ENCODE measurements at regions not wholly inside any gene's neighbourhood (a gene's known extent, or its start where the extent isn't known, plus 50 kb on each side); places are given as distances from the start of the nearest gene placed in this dataset.

DNA sequence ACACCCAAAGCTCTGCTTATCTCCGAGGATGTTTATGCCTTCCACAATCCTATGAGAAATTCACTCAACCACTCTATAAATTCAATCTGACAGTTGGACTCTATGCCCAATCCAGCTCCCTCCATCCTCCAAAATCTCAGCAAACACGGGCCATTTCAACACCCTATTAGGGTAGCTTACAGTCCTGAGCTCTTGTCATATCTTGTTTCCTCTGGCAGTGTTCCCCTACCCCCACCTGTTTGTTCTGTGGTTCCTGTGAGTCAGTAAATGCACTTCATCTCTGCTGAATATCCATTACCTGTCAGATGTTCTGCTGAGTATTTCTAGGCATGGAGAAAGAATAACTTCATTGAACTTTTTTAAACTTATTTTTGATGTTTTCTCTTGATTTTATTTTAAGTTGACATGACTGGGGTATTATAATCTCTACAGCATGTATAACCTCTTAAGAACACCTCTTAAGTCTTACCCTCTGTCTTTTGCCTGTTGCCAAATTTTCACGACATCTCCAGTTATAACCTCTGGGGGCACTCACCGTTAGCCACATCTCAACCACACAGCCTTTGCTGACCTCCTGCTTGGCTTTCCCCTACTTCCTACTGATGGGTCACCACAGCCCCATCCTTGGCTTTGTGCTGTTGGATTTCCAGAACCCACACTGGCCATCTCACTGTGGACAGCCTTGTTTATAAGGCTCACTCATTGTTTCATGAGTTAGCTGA lies 317.0 kb upstream of the TMPO start:
- H3K27me3 ChIP-seq (ENCODE audit: insufficient read depth, poor library complexity, severe bottlenecking): no peaks in the 10 kb centered on the region
- H3K27ac ChIP-seq (replicated peaks): no peak overlapping the region
- no peak overlapping the region for H3K4me3 ChIP-seq (replicated peaks; ENCODE audit: insufficient read depth, low read length)
- TF ChIP-seq GABPA (IDR thresholded peaks at IDR 0.05; ENCODE audit: low read depth): no peak
- TF ChIP-seq REST (IDR thresholded peaks at IDR 0.05; ENCODE audit: insufficient replicate concordance, low read depth): no peak
- TF ChIP-seq CTCF (IDR thresholded peaks at IDR 0.05; ENCODE audit: insufficient read depth, low read length): no peak
- no peak for TF ChIP-seq POLR2AphosphoS5 (IDR thresholded peaks at IDR 0.05; ENCODE audit: low read depth)
- TF ChIP-seq SPI1 (IDR thresholded peaks at IDR 0.05; ENCODE audit: borderline replicate concordance, low read depth): no peak
- DNase-seq (ENCODE audit: low read depth in 1 of 2, low spot score in 1 of 2): no peak

- TF ChIP-seq GABPA (IDR thresholded peaks at IDR 0.05; ENCODE audit: low read depth): no peak
- no peak for TF ChIP-seq CTCF (IDR thresholded peaks at IDR 0.05; ENCODE audit: insufficient read depth, low read length)
- TF ChIP-seq REST (IDR thresholded peaks at IDR 0.05; ENCODE audit: insufficient replicate concordance, low read depth): no peak
- no peak for TF ChIP-seq SPI1 (IDR thresholded peaks at IDR 0.05; ENCODE audit: borderline replicate concordance, low read depth)
- TF ChIP-seq POLR2AphosphoS5 (IDR thresholded peaks at IDR 0.05; ENCODE audit: low read depth): no peak
- no peak for DNase-seq (ENCODE audit: low read depth in 1 of 2, low spot score in 1 of 2)
- no peaks in the 10 kb centered on the region for H3K27me3 ChIP-seq (ENCODE audit: insufficient read depth, poor library complexity, severe bottlenecking)
- H3K4me3 ChIP-seq (replicated peaks; ENCODE audit: insufficient read depth, low read length): no peak overlapping the region
- no peak overlapping the region for H3K27ac ChIP-seq (replicated peaks)
These were observed 306.6 kb upstream of the TMPO start for GRCh38 chr12:98208816-98209215.

GRCh38 chr12:98211909-98212695 lies 303.3 kb upstream of the TMPO start:
- H3K4me3 ChIP-seq (replicated peaks; ENCODE audit: insufficient read depth, low read length): no peak overlapping the region
- DNase-seq (ENCODE audit: low read depth in 1 of 2, low spot score in 1 of 2): no peak
- peaks cover 2% of the 10 kb centered on the region for H3K27me3 ChIP-seq (ENCODE audit: insufficient read depth, poor library complexity, severe bottlenecking)
- TF ChIP-seq SPI1 (IDR thresholded peaks at IDR 0.05; ENCODE audit: borderline replicate concordance, low read depth): no peak
- TF ChIP-seq POLR2AphosphoS5 (IDR thresholded peaks at IDR 0.05; ENCODE audit: low read depth): no peak
- no peak for TF ChIP-seq CTCF (IDR thresholded peaks at IDR 0.05; ENCODE audit: insufficient read depth, low read length)
- no peak for TF ChIP-seq GABPA (IDR thresholded peaks at IDR 0.05; ENCODE audit: low read depth)
- no peak for TF ChIP-seq REST (IDR thresholded peaks at IDR 0.05; ENCODE audit: insufficient replicate concordance, low read depth)
- no peak overlapping the region for H3K27ac ChIP-seq (replicated peaks)

All from HL-60 (cell line).